ENCODE measurements at regions not wholly inside any gene's neighbourhood (a gene's known extent, or its start where the extent isn't known, plus 50 kb on each side); places are given as distances from the start of the nearest gene placed in this dataset.

- no peak for TF ChIP-seq ZNF396 (CRISPR knock-in tag; IDR thresholded peaks at IDR 0.05; ENCODE audit: borderline replicate concordance)
- TF ChIP-seq ELF4 (CRISPR knock-in tag; IDR thresholded peaks at IDR 0.05; ENCODE audit: low read depth) = no peak
- no peak for TF ChIP-seq ZBTB43 (CRISPR knock-in tag; IDR thresholded peaks at IDR 0.05)
- H3K4me3 Mint-ChIP-seq = no peak overlapping the region
- no peak overlapping the region for H3K27ac Mint-ChIP-seq
- H3K27me3 Mint-ChIP-seq (ENCODE audit: low read depth) = peaks cover 4% of the 10 kb centered on the region
- DNase-seq (ENCODE audit: low spot score) = no peak
- no peaks in the 10 kb centered on the region for H3K9me3 Mint-ChIP-seq
- no peaks in the 10 kb centered on the region for H3K36me3 Mint-ChIP-seq
- ChIA-PET POLR2A (no interaction called here), CTCF (no interaction called here)
- no peak for ATAC-seq
- H3K4me1 Mint-ChIP-seq = peaks cover 57% of the 10 kb centered on the region
Measured at GRCh38 chr12:75814851-75815754, 216.5 kb downstream of the PHLDA1 start.

- POLR2A ChIA-PET = no interaction called here
Measured at GRCh38 chr12:75813072-75813471, 218.5 kb downstream of the PHLDA1 start.

More at GRCh38 chr12:75813072-75813471, 218.5 kb downstream of the PHLDA1 start:
- H3K4me3 Mint-ChIP-seq = no peak overlapping the region
- TF ChIP-seq MXD4 (CRISPR knock-in tag; IDR thresholded peaks at IDR 0.05; ENCODE audit: borderline replicate concordance) = no peak
- TF ChIP-seq CREB1 (CRISPR knock-in tag; IDR thresholded peaks at IDR 0.05) = no peak
- TF ChIP-seq NFE2L1 (CRISPR knock-in tag; IDR thresholded peaks at IDR 0.05) = no peak
- TF ChIP-seq E2F4 (CRISPR knock-in tag; IDR thresholded peaks at IDR 0.05; ENCODE audit: borderline replicate concordance, low read depth) = no peak
- no peak for TF ChIP-seq ZNF425 (CRISPR knock-in tag; conservative IDR thresholded peaks at IDR 0.05)
- TF ChIP-seq FOXP1 (CRISPR knock-in tag; IDR thresholded peaks at IDR 0.05; ENCODE audit: borderline replicate concordance) = no peak
- no peak for TF ChIP-seq SOX15 (CRISPR knock-in tag; IDR thresholded peaks at IDR 0.05)
- no peak for TF ChIP-seq ERG (CRISPR knock-in tag; IDR thresholded peaks at IDR 0.05)
- no peak for TF ChIP-seq TCF7 (CRISPR knock-in tag; IDR thresholded peaks at IDR 0.05; ENCODE audit: low read depth)
- TF ChIP-seq AR (CRISPR knock-in tag; IDR thresholded peaks at IDR 0.05) = no peak
- no peak for TF ChIP-seq ATF3 (CRISPR knock-in tag; conservative IDR thresholded peaks at IDR 0.05)
- peaks cover 57% of the 10 kb centered on the region for H3K4me1 Mint-ChIP-seq
- CTCF ChIA-PET = no interaction called here
- peaks cover 7% of the 10 kb centered on the region for H3K36me3 Mint-ChIP-seq
- DNase-seq (ENCODE audit: low spot score) = no peak
- peaks cover 9% of the 10 kb centered on the region for H3K9me3 Mint-ChIP-seq
- ATAC-seq = no peak
- H3K27me3 Mint-ChIP-seq (ENCODE audit: low read depth) = peaks cover 4% of the 10 kb centered on the region
- H3K27ac Mint-ChIP-seq = peak overlapping the region; percentile 67; the same call in 1 of the 2 replicates

All from WTC11 (cell line).